Retinal pigment epithelial cell (primary cell): ENCODE measurements at regions not wholly inside any gene's neighbourhood (a gene's known extent, or its start where the extent isn't known, plus 50 kb on each side); places are given as distances from the start of the nearest gene placed in this dataset.
"Not testable (repeated sequence)": the region's sequence is repeated elsewhere in the genome, so short reads cannot be mapped to it uniquely, and the experiment has no call there.

Source experiments
- DNase-seq: peaks from one replicate; pipeline ENCODE4 v3.0.0-alpha.2; 2010; ENCODE audit warnings: low read depth
- H3K4me3 ChIP-seq: 2 replicates; pipeline ENCODE4 v1.5.1; 2011; ENCODE audit warnings: mild to moderate bottlenecking, low read length, control low read depth, moderate library complexity
- TF ChIP-seq, protein P1 (sequence below): conservative IDR thresholded peaks from 2 replicates; pipeline ENCODE4 v1.5.1; 2011; ENCODE audit warnings: low read depth, low read length, control low read depth, inconsistent platforms

DNA sequence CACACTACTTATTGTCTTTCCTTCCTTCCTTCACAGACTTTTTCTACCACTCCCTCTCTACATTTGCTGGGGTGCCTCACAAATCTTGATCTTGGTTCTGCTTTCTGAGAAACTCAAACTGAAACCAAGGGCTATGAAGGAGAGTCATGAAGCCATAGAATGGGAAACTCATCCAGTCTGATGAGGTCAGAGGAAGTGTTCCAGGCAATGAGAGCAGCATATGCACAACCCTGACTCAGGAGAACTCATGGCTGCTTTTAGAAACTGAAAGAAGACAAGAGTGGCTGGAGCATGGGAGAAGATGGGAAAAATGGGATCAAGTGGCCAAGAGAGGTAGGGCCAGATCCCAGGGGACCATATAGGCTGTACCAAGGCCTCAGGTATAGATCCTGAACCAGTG is 130.0 kb upstream of the TOX3 start:
- TF ChIP-seq, protein P1, sequence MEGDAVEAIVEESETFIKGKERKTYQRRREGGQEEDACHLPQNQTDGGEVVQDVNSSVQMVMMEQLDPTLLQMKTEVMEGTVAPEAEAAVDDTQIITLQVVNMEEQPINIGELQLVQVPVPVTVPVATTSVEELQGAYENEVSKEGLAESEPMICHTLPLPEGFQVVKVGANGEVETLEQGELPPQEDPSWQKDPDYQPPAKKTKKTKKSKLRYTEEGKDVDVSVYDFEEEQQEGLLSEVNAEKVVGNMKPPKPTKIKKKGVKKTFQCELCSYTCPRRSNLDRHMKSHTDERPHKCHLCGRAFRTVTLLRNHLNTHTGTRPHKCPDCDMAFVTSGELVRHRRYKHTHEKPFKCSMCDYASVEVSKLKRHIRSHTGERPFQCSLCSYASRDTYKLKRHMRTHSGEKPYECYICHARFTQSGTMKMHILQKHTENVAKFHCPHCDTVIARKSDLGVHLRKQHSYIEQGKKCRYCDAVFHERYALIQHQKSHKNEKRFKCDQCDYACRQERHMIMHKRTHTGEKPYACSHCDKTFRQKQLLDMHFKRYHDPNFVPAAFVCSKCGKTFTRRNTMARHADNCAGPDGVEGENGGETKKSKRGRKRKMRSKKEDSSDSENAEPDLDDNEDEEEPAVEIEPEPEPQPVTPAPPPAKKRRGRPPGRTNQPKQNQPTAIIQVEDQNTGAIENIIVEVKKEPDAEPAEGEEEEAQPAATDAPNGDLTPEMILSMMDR: no peak
- DNase-seq: no peak
- H3K4me3 ChIP-seq: no peak overlapping the region

DNA sequence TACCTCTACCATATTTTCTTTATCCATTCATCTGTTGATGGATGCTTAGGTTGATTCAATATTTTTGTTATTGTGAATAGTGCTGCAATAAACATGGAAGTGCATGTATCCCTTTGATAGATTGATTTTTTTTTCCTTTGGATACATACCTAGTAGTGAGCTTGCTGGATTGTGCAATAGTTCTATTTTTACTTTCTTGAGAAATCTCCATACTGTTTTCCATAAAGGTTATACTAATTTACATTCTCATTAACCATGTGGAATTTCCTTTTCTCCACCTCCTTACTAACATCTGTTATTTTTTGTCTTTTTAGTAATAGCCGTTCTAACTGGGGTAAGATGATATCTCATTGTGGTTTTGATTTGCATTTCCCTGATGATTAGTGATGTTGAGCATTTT is 124.6 kb upstream of the TOX3 start:
- DNase-seq: no peak
- no peak overlapping the region for H3K4me3 ChIP-seq
- TF ChIP-seq, protein P1: no peak

DNA sequence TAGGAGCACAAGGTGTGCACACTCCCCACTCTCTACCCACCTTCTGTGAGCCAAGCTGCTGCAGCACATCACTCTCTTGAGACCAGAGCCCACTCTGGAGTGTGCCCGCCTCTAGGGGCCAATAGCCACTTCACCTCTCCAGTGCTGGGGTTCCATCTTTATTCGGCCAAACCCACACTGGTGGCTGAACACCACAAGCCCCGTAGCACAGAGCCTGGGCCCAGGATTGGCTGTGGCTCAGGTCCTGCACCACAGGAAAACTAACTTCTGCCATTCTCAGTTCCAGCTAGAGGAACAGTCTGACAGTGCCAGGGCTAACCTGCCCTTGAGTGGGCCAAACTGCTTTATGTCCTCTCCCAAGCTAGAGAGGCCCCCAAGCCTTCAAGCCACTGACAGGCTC is 111.0 kb upstream of the TOX3 start:
- no peak overlapping the region for H3K4me3 ChIP-seq
- DNase-seq: no peak
- TF ChIP-seq, protein P1: no peak

DNA sequence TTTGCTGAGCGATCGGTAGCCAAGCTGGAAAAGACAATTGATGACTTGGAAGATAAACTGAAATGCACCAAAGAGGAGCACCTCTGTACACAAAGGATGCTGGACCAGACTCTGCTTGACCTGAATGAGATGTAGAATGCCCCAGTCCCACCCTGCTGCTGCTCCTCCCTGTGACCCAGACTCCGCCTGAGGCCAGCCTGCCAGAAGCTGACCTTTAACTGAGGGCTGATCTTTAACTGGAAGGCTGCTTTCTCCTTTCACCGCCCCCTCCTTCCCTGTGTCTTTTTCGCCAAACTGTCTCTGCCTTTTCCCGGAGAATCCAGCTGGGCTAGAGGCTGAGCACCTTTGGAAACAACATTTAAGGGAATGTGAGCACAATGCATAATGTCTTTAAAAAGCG is 109.0 kb upstream of the TOX3 start:
- not testable (repeated sequence) for DNase-seq

DNA sequence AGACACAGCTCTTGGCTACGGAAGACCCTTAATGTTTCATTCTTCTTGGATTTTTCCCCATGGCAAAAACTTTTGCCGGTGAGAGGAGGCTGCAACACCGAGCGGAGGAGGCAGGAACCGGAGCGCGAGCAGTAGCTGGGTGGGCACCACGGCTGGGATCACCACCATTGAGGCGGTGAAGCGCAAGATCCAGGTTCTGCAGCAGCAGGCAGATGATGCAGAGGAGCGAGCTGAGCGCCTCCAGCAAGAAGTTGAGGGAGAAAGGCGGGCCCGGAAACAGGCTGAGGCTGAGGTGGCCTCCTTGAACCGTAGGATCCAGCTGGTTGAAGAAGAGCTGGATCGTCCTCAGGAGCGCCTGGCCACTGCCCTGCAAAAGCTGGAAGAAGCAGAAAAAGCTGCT is 108.2 kb upstream of the TOX3 start:
- DNase-seq, H3K4me3 ChIP-seq: not testable (repeated sequence)

More for the DNA sequence above, 109.0 kb upstream of the TOX3 start:
- H3K4me3 ChIP-seq: not testable (repeated sequence)

DNA sequence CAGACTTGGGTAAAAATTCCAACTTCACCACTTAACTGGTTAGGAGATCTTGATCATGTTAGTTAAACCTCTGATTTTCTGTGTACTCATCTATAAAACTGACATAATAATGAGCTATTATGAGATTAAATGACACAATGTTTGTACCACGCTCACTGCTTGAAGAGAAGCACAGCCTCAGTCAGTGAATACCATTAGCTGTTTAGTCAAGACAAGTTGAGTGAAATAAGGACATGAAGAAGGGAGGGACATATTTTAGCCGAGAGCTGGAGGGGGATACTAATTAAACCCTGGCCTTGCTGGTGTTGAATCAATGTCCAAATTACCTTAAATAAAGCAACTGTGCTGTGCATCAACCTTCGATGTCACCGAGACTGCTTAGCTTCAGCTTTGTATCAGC is 105.1 kb upstream of the TOX3 start:
- no peak overlapping the region for H3K4me3 ChIP-seq
- no peak for DNase-seq
- TF ChIP-seq, protein P1: no peak

DNA sequence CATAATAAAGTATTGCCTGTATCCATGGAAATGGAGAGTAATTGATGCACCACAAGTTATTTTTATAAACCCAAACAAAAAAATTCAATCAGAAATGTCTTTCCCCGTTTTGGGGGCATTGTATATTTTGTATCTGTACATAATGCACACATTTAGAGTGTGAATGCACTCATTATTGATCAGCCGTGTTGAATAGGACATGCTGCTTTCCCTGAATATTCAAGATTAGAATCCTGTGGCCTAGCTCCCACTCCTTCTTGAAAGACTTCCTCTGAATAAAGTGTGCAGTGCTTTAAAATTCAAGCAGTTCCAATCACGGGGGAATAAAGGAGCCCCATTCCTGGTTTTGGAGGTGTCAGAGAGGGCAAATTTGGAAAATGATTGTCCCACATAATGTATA is 103.8 kb upstream of the TOX3 start:
- TF ChIP-seq, protein P1: no peak
- H3K4me3 ChIP-seq: no peak overlapping the region
- DNase-seq: no peak

DNA sequence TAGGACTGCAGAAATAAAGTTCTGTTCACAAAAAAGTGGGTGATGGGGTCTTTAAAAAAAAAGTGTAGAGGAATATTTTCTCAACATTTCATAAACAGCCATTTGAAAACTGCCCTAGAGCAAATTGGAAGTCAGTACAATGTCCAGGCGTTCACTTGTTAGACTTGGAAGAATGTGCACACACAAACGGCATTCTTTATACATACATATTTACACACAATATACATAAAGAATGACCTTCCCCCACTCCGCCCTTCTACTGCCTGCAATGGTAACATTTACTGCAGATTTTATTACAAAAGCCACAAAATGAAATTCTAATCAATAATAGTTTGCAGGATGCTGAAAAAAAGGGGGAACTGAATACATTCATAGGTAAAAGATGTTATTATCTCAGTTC is 103.4 kb upstream of the TOX3 start:
- H3K4me3 ChIP-seq: no peak overlapping the region
- TF ChIP-seq, protein P1: no peak
- DNase-seq: no peak
